Astrocyte (in vitro differentiated cells and primary cell): ENCODE measurements at regions not wholly inside any gene's neighbourhood (a gene's known extent, or its start where the extent isn't known, plus 50 kb on each side); places are given as distances from the start of the nearest gene placed in this dataset.

ENCODE experiments used
- DNase-seq: peaks from one replicate; pipeline ENCODE4 v3.0.0-alpha.2; 2010; ENCODE audit warnings: low read depth
- FAIRE-seq: peaks from 2 replicates; lab custom pipeline; 2011; peaks lifted over from hg19 to GRCh38; lab: Jason Lieb, UNC
- H2AFZ ChIP-seq: 2 replicates; pipeline ENCODE4 v1.6.0; 2012; ENCODE audit warnings: low read depth, low read length, inconsistent platforms
- H3K27ac ChIP-seq: 2 replicates; pipeline ENCODE4 v1.5.1; 2011; ENCODE audit warnings: low read depth, low read length, inconsistent platforms
- H3K27me3 ChIP-seq: 2 replicates; pipeline ENCODE4 v1.6.0; 2011; ENCODE audit warnings: low read length, inconsistent platforms; ENCODE audit not compliant: insufficient read depth
- H3K36me3 ChIP-seq: 2 replicates; pipeline ENCODE4 v1.5.1; 2011; ENCODE audit warnings: low read length, inconsistent platforms; ENCODE audit not compliant: insufficient read depth
- H3K4me1 ChIP-seq: 2 replicates; pipeline ENCODE4 v1.5.1; 2011; ENCODE audit warnings: low read length, inconsistent platforms; ENCODE audit not compliant: insufficient read depth
- H3K4me2 ChIP-seq: 2 replicates; pipeline ENCODE4 v1.6.0; 2012; ENCODE audit warnings: low read length, inconsistent platforms
- H3K4me3 ChIP-seq: 2 replicates; pipeline ENCODE4 v1.5.1; 2011; ENCODE audit warnings: low read depth, mild to moderate bottlenecking, low read length, inconsistent platforms; ENCODE audit not compliant: insufficient read depth
- H3K79me2 ChIP-seq: 2 replicates; pipeline ENCODE4 v1.6.0; 2012; ENCODE audit warnings: mild to moderate bottlenecking, low read length, inconsistent platforms; ENCODE audit not compliant: insufficient read depth
- H3K9ac ChIP-seq: 2 replicates; pipeline ENCODE4 v1.6.0; 2012; ENCODE audit warnings: mild to moderate bottlenecking, low read length, inconsistent platforms
- H3K9me3 ChIP-seq: 2 replicates; pipeline ENCODE4 v1.5.1; 2012; ENCODE audit warnings: low read depth, mild to moderate bottlenecking, low read length, inconsistent platforms; ENCODE audit not compliant: insufficient read depth
- H4K20me1 ChIP-seq: 2 replicates; pipeline ENCODE4 v1.6.0; 2012; ENCODE audit warnings: low read length, inconsistent platforms; ENCODE audit not compliant: insufficient read depth
- H3K27ac Mint-ChIP-seq: one replicate; pipeline ENCODE4 v1.8.0; 2021; ENCODE audit warnings: mild to moderate bottlenecking, mixed read lengths; ENCODE audit not compliant: unreplicated experiment
- H3K27me3 Mint-ChIP-seq: one replicate; pipeline ENCODE4 v1.8.0; 2021; ENCODE audit warnings: low read depth, mixed read lengths; ENCODE audit not compliant: unreplicated experiment
- H3K36me3 Mint-ChIP-seq: one replicate; pipeline ENCODE4 v1.8.0; 2021; ENCODE audit warnings: low read depth, mixed read lengths; ENCODE audit not compliant: unreplicated experiment
- H3K4me1 Mint-ChIP-seq: one replicate; pipeline ENCODE4 v1.8.0; 2021; ENCODE audit warnings: low read depth, mixed read lengths; ENCODE audit not compliant: unreplicated experiment
- H3K4me3 Mint-ChIP-seq: one replicate; pipeline ENCODE4 v1.8.0; 2021; ENCODE audit warnings: mild to moderate bottlenecking, moderate library complexity, mixed read lengths; ENCODE audit not compliant: unreplicated experiment
- H3K9me3 Mint-ChIP-seq: one replicate; pipeline ENCODE4 v1.8.0; 2021; ENCODE audit warnings: mild to moderate bottlenecking, mixed read lengths; ENCODE audit not compliant: unreplicated experiment
- EZH2 ChIP-seq: IDR thresholded peaks from 2 replicates; pipeline ENCODE4 v1.6.1; 2012; ENCODE audit warnings: mild to moderate bottlenecking, low read length, inconsistent platforms; ENCODE audit not compliant: insufficient read depth
- TF ChIP-seq, protein P1 (sequence below): IDR thresholded peaks from 2 replicates; pipeline ENCODE4 v1.5.1; 2011; ENCODE audit warnings: low read depth, mild to moderate bottlenecking, inconsistent platforms, low read length, moderate library complexity; ENCODE audit not compliant: insufficient read depth

DNA sequence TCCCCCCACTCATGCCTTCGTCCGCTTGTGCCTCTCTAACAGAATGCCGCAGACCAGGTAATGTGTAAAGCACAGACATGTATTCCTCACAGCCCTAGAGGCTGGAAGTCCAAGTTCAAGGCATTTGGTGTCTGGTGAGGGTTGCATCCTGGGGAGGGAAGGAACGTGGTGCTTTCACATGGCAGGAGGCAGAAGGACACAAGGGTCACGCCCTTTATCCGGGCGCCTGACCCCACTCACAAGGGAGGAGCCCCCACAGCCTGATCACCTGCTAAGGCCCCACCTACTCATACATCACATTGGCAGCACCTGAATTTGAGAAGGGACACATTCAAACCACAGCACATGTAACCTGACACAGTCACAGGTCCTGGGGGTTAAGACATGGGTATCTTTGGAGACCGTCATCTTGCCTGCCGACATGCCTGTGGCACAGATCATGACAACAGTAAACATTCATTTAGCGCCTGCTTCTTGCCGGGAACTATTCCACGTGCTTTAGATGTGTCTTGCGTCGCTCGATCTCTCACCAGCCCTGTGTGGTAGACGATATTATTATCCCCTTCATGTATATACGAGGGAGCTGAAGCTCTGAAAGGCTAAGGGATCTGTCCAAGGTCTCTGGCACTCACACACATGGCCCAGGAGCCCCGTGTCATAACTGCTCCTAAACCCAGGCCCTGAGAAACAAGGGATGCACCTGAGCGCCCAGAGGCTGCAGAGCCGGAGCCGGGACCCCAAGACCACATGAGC lies 235.6 kb downstream of the NPHP4 start:
- no peak overlapping the region for H3K27ac ChIP-seq
- Mint-ChIP-seq H3K27me3 (peaks cover 44% of the 10 kb centered on the region), H3K4me1 (no peaks in the 10 kb centered on the region), H3K4me3 (no peak overlapping the region), H3K36me3 (no peaks in the 10 kb centered on the region), H3K9me3 (peaks cover 9% of the 10 kb centered on the region), H3K27ac (no peak overlapping the region)
- TF ChIP-seq, protein P1, sequence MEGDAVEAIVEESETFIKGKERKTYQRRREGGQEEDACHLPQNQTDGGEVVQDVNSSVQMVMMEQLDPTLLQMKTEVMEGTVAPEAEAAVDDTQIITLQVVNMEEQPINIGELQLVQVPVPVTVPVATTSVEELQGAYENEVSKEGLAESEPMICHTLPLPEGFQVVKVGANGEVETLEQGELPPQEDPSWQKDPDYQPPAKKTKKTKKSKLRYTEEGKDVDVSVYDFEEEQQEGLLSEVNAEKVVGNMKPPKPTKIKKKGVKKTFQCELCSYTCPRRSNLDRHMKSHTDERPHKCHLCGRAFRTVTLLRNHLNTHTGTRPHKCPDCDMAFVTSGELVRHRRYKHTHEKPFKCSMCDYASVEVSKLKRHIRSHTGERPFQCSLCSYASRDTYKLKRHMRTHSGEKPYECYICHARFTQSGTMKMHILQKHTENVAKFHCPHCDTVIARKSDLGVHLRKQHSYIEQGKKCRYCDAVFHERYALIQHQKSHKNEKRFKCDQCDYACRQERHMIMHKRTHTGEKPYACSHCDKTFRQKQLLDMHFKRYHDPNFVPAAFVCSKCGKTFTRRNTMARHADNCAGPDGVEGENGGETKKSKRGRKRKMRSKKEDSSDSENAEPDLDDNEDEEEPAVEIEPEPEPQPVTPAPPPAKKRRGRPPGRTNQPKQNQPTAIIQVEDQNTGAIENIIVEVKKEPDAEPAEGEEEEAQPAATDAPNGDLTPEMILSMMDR, result no peak
- TF ChIP-seq EZH2, result no peak
- H3K9me3 ChIP-seq, result peaks cover 2% of the 10 kb centered on the region
- no peaks in the 10 kb centered on the region for H3K4me1 ChIP-seq
- no peaks in the 10 kb centered on the region for H3K79me2 ChIP-seq
- no peak overlapping the region for H3K4me2 ChIP-seq
- no peak for DNase-seq
- H4K20me1 ChIP-seq, result no peaks in the 10 kb centered on the region
- H2AFZ ChIP-seq, result no peak overlapping the region
- no peak for FAIRE-seq
- no peak overlapping the region for H3K9ac ChIP-seq
- H3K27me3 ChIP-seq, result no peaks in the 10 kb centered on the region
- no peaks in the 10 kb centered on the region for H3K36me3 ChIP-seq
- H3K4me3 ChIP-seq, result no peak overlapping the region

DNA sequence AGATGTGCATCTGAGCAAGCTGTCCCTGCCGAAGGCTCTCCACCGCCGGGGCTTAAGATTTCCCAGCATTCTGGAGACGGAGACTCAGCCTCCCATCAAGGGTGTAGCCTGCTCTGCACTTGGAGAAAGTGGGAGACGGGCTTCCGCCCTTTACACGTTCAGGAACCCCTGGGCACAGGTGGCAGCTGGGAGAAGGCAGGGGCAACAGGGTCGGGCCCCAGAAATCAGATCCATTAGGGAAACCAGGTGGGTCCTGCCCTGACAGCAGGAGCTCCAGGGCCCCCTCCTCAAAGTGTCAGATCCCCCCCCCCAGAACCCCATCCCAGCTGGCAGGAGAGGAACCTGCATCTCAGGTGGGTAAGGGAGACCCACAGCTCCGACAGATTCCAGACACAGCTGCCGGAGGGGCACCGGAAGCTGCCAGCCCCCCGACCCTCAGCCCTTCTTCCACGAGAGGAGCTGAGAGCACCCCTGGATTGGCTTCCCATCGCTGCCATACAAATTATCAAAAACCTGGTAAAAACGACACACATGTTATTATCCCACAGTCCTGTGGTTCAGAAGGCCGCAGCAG lies 236.6 kb downstream of the NPHP4 start:
- no peaks in the 10 kb centered on the region for H4K20me1 ChIP-seq

More for the DNA sequence above, 236.6 kb downstream of the NPHP4 start:
- no peaks in the 10 kb centered on the region for H3K79me2 ChIP-seq
- no peak overlapping the region for H3K4me3 ChIP-seq
- Mint-ChIP-seq H3K4me1 (no peaks in the 10 kb centered on the region), H3K9me3 (peaks cover 7% of the 10 kb centered on the region), H3K27me3 (peaks cover 49% of the 10 kb centered on the region), H3K4me3 (no peak overlapping the region), H3K27ac (no peak overlapping the region), H3K36me3 (no peaks in the 10 kb centered on the region)
- TF ChIP-seq, protein P1, result no peak
- no peak for TF ChIP-seq EZH2
- no peak overlapping the region for H3K9ac ChIP-seq
- H3K27ac ChIP-seq, result no peak overlapping the region
- H3K9me3 ChIP-seq, result peaks cover 2% of the 10 kb centered on the region
- no peak for FAIRE-seq
- DNase-seq, result no peak
- H3K27me3 ChIP-seq, result no peaks in the 10 kb centered on the region
- no peaks in the 10 kb centered on the region for H3K4me1 ChIP-seq
- no peak overlapping the region for H3K4me2 ChIP-seq
- no peak overlapping the region for H2AFZ ChIP-seq
- no peaks in the 10 kb centered on the region for H3K36me3 ChIP-seq
